ENCODE measurements at regions not wholly inside any gene's neighbourhood (a gene's known extent, or its start where the extent isn't known, plus 50 kb on each side); places are given as distances from the start of the nearest gene placed in this dataset.

DNA sequence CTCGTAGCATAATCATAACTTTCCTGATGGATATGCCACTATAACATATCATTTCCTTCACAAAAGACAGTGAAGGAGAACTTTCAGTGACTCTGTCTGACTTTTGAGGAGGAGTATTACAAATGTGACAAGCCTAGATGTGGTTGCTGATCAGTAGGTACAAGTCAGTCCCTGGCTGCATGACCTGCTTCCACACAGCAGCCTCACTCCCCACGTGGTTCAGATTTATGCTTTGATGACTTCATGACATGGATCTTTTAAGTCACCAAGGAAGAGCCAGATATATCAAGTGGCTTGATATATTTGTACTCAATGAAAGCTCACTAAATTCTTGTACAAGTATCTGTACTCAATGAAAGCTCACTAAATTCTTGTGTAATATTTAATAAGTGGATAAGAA lies 50.9 kb upstream of the MKLN1 start:
- Histone ChIP-seq H3K4me1 (ENCODE audit: control insufficient read depth, insufficient read depth, low read length) (peaks cover 7% of the 10 kb centered on the region), H3K27ac (ENCODE audit: low read length) (no peak overlapping the region), H3K9me3 (replicated peaks; ENCODE audit: control insufficient read depth, low read depth, low read length) (peaks cover 3% of the 10 kb centered on the region), H3K36me3 (ENCODE audit: control insufficient read depth, insufficient read depth, low read length) (no peaks in the 10 kb centered on the region), H3K4me3 (ENCODE audit: low read length) (no peak overlapping the region), H3K27me3 (ENCODE audit: control insufficient read depth, insufficient read depth, low read length) (no peaks in the 10 kb centered on the region)
- WGBS (ENCODE audit: insufficient coverage): no CpG with 5 or more reads among the region's 2 CpGs
- DNase-seq: no peak
